ENCODE measurements at regions not wholly inside any gene's neighbourhood (a gene's known extent, or its start where the extent isn't known, plus 50 kb on each side); places are given as distances from the start of the nearest gene placed in this dataset.
A peak's percentile ranks its signal among the peaks of the same experiment; 100 is the strongest.
"Not testable (repeated sequence)": the region's sequence is repeated elsewhere in the genome, so short reads cannot be mapped to it uniquely, and the experiment has no call there.

DNA sequence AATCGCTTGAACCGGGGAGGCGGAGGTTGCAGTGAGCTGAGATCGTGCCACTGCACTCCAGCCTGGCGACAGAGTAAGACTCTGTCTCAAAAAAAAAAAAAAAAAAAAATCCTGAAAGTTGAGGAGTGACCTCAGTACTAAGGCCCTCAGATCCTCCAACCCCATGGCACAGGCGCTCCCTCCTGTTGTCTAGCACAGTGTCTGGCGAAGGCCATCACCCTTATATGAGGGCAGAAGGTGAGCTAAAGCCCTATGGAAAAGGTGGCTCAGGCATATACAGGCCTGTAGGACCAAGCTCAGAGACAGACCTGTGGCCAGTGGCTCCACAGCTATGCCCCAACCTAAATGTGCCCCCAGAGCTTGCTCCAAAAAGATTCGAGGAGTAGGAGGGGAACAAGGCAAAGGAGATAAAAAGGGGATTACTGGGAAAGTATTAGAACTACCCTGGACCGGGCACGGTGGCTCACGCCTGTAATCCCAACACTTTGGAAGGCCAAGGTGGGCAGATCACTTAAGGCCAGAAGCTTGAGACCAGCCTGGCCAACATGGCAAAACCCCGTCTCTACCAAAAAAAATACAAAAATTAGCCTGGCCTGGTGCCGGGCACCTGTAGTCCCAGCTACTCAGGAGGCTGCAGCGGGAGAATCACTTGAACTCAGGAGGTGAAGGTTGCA lies 92.4 kb downstream of the GLUL start:
- H2AFZ ChIP-seq (ENCODE audit: low read length); DNase-seq (ENCODE audit: low spot score); BruUV-seq (replicated peaks); FAIRE-seq; H3K9ac ChIP-seq (ENCODE audit: insufficient read depth, low read depth, low read length); H3K27me3 ChIP-seq (ENCODE audit: control insufficient read depth in 1 of 2, insufficient read depth in 2 of 2, low read length in 2 of 2); intact Hi-C loops (cut with micrococcal nuclease; ENCODE audit: unreplicated experiment); H3K36me3 ChIP-seq (replicated peaks in 1 of 2; ENCODE audit: control insufficient read depth in 1 of 2, insufficient read depth in 2 of 2, low read length in 2 of 2); H4K20me1 ChIP-seq (ENCODE audit: insufficient read depth, low read length); H3K4me2 ChIP-seq (ENCODE audit: low read depth, low read length); H3K9me3 ChIP-seq (ENCODE audit: low read length); H3K79me2 ChIP-seq (ENCODE audit: insufficient read depth, low read length); ATAC-seq; H3K4me3 ChIP-seq (replicated peaks in 1 of 3; ENCODE audit: insufficient read depth in 1 of 3, low read depth in 2 of 3, low read length in 3 of 3); in situ Hi-C loops (cut with HindIII; ENCODE audit: extremely low pct_ligation_motif_present, low pct_unique_long_range_greater_than_20kb); CTCF ChIA-PET (ENCODE audit: low intra/inter-chr PET ratio, low total read pairs): not testable (repeated sequence)
- WGBS (ENCODE audit: low lambda C conversion rate), result 94% methylated on average over 14 of the region's 14 CpGs
- POLR2A ChIA-PET, result interaction anchor here (1.3 to 6.1 kb wide), 4 partner anchors 10 to 93 kb away, joined by 5 to 260 read pairs (median 37); partner anchors contain the start of gene GLUL
- Histone ChIP-seq H3K4me1 (ENCODE audit: insufficient read depth, low read length) (peaks cover 95% of the 10 kb centered on the region), H3K27ac (ENCODE audit: extremely low read length, insufficient read depth, low read length) (peak overlapping the region; percentile 53)

DNA sequence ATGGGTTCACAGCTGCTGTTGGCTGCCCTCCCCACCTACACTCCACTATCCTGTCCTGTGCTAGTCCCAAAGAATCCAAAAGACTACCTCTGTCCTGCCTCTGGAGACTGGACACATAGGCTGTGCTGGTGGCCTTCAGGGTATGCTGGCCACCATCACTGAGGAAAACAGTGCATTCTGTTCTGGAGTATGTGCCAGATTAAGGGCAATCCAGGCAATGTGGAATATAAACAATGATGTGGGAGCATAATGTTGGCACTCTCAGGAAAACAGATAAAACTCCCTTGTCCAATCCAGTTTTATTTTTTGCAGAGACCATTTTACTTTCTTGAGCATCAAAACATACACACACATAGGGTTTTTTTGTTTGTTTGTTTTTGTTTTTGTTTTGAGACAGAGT lies 94.3 kb downstream of the GLUL start:
- H3K27ac ChIP-seq (ENCODE audit: extremely low read length, insufficient read depth, low read length), result no peak overlapping the region
- no peak for FAIRE-seq
- CTCF ChIA-PET (ENCODE audit: low intra/inter-chr PET ratio, low total read pairs), result no interaction called here
- no peak overlapping the region for H3K9ac ChIP-seq (ENCODE audit: insufficient read depth, low read depth, low read length)
- ATAC-seq, result no peak
- H3K4me2 ChIP-seq (ENCODE audit: low read depth, low read length), result no peak overlapping the region
- H2AFZ ChIP-seq (ENCODE audit: low read length), result no peak overlapping the region
- POLR2A ChIA-PET, result interaction anchor here (0.8 to 6.1 kb wide), 2 partner anchors 8 to 95 kb away, joined by 3 to 51 read pairs; partner anchors contain the start of gene GLUL
- H3K4me3 ChIP-seq (replicated peaks in 1 of 3; ENCODE audit: insufficient read depth in 1 of 3, low read depth in 2 of 3, low read length in 3 of 3), result no peak overlapping the region
- H3K36me3 ChIP-seq (replicated peaks in 1 of 2; ENCODE audit: control insufficient read depth in 1 of 2, insufficient read depth in 2 of 2, low read length in 2 of 2), result no peaks in the 10 kb centered on the region
- no peaks in the 10 kb centered on the region for H4K20me1 ChIP-seq (ENCODE audit: insufficient read depth, low read length)
- no peak for DNase-seq (ENCODE audit: low spot score)
- intact Hi-C loops (cut with micrococcal nuclease; ENCODE audit: unreplicated experiment), result no loop called here
- H3K79me2 ChIP-seq (ENCODE audit: insufficient read depth, low read length), result no peaks in the 10 kb centered on the region
- no TSS peak for BruUV-seq (replicated peaks)
- H3K27me3 ChIP-seq (ENCODE audit: control insufficient read depth in 1 of 2, insufficient read depth in 2 of 2, low read length in 2 of 2), result no peaks in the 10 kb centered on the region
- peaks cover 95% of the 10 kb centered on the region for H3K4me1 ChIP-seq (ENCODE audit: insufficient read depth, low read length)
- in situ Hi-C loops (cut with HindIII; ENCODE audit: extremely low pct_ligation_motif_present, low pct_unique_long_range_greater_than_20kb), result no loop called here
- H3K9me3 ChIP-seq (ENCODE audit: low read length), result no peaks in the 10 kb centered on the region
- TF ChIP-seq, protein P1, sequence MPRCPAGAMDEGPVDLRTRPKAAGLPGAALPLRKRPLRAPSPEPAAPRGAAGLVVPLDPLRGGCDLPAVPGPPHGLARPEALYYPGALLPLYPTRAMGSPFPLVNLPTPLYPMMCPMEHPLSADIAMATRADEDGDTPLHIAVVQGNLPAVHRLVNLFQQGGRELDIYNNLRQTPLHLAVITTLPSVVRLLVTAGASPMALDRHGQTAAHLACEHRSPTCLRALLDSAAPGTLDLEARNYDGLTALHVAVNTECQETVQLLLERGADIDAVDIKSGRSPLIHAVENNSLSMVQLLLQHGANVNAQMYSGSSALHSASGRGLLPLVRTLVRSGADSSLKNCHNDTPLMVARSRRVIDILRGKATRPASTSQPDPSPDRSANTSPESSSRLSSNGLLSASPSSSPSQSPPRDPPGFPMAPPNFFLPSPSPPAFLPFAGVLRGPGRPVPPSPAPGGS (CRISPR knock-in tag; IDR thresholded peaks at IDR 0.05), result no peak
- TF ChIP-seq RBFOX2 (IDR thresholded peaks at IDR 0.05; ENCODE audit: low read depth, low read length) (no peak), MLLT10 (CRISPR knock-in tag; IDR thresholded peaks at IDR 0.05) (no peak), SOX6 (IDR thresholded peaks at IDR 0.05) (no peak), SOX6 (CRISPR knock-in tag; IDR thresholded peaks at IDR 0.05) (no peak), HDAC6 (IDR thresholded peaks at IDR 0.05; ENCODE audit: low read depth, low read length) (no peak), ZNF776 (CRISPR knock-in tag; IDR thresholded peaks at IDR 0.05) (no peak), AKAP8 (CRISPR knock-in tag; IDR thresholded peaks at IDR 0.05) (no peak), STAG1 (CRISPR knock-in tag; IDR thresholded peaks at IDR 0.05) (no peak), RAD21 (CRISPR knock-in tag; IDR thresholded peaks at IDR 0.05) (no peak), TEAD2 (CRISPR knock-in tag; IDR thresholded peaks at IDR 0.05) (no peak), PHF20 (CRISPR knock-in tag; IDR thresholded peaks at IDR 0.05) (no peak)
- TF ChIP-seq, protein P2, sequence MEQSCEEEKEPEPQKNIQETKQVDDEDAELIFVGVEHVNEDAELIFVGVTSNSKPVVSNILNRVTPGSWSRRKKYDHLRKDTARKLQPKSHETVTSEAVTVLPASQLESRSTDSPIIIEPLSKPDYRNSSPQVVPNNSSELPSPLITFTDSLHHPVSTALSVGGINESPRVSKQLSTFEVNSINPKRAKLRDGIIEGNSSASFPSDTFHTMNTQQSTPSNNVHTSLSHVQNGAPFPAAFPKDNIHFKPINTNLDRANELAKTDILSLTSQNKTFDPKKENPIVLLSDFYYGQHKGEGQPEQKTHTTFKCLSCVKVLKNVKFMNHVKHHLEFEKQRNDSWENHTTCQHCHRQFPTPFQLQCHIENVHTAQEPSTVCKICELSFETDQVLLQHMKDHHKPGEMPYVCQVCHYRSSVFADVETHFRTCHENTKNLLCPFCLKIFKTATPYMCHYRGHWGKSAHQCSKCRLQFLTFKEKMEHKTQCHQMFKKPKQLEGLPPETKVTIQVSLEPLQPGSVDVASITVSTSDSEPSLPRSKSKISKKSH (CRISPR knock-in tag; IDR thresholded peaks at IDR 0.05; ENCODE audit: borderline replicate concordance), result no peak
- TF ChIP-seq, protein P3, sequence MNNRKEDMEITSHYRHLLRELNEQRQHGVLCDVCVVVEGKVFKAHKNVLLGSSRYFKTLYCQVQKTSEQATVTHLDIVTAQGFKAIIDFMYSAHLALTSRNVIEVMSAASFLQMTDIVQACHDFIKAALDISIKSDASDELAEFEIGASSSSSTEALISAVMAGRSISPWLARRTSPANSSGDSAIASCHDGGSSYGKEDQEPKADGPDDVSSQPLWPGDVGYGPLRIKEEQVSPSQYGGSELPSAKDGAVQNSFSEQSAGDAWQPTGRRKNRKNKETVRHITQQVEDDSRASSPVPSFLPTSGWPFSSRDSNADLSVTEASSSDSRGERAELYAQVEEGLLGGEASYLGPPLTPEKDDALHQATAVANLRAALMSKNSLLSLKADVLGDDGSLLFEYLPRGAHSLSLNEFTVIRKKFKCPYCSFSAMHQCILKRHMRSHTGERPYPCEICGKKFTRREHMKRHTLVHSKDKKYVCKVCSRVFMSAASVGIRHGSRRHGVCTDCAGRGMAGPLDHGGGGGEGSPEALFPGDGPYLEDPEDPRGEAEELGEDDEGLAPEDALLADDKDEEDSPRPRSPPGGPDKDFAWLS (CRISPR knock-in tag; IDR thresholded peaks at IDR 0.05; ENCODE audit: borderline replicate concordance), result no peak
- TF ChIP-seq, protein P4, sequence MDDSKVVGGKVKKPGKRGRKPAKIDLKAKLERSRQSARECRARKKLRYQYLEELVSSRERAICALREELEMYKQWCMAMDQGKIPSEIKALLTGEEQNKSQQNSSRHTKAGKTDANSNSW (CRISPR knock-in tag; IDR thresholded peaks at IDR 0.05; ENCODE audit: borderline replicate concordance), result no peak
